Embryonic facial prominence (tissue), 1 donor: ENCODE measurements at regions not wholly inside any gene's neighbourhood (a gene's known extent, or its start where the extent isn't known, plus 50 kb on each side); places are given as distances from the start of the nearest gene placed in this dataset.

Experiments used
- DNase-seq: peaks from one replicate; pipeline ENCODE4 v3.0.0-alpha.2; 2016; ENCODE audit errors: extremely low spot score

DNA sequence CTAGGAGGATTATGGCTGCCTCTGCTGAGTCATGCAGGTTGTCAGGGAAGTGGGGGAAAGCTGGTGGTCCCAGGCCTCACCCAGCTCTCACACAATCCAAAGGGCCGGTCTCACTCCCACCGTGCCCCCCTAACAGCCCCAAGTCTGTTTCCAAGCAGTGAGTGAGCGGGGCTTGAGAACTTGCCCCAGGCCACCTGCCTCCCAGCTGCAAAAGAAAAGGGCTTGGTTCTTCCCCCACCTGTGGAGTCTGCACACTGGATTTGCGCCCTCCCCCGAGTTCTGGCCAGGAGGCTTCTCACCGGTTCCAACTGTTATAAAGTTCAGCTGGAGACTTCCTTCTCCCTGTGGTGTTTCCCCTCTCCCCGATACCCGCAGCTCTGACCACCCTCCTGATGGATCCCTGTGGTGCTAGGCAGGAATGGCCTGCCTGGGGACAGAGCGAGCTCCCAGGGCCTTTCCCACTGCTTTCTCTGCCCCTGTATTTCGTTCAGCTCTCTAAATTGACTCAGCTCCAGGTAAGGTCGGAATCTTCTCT lies 222.3 kb downstream of the BARHL2 start:
- DNase-seq: no peak

DNA sequence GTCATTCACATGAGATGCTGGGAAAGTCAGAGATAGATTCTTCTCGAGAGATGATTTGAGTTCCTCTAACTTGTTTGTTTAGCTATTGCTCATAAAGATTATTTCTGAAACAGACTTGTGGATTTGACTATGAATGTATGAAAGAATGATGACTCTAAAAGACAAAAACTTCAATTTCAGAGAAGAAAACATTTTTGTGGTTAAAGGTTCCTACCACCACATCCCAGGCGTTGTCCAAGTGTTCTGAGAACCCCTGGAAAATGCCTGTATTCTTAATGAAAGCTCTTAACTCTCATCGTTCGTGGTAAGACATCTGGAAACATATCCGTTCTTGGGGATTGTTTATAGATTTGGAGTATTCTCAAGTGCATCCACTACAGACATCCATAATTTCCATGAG lies 228.7 kb downstream of the BARHL2 start:
- no peak for DNase-seq

DNA sequence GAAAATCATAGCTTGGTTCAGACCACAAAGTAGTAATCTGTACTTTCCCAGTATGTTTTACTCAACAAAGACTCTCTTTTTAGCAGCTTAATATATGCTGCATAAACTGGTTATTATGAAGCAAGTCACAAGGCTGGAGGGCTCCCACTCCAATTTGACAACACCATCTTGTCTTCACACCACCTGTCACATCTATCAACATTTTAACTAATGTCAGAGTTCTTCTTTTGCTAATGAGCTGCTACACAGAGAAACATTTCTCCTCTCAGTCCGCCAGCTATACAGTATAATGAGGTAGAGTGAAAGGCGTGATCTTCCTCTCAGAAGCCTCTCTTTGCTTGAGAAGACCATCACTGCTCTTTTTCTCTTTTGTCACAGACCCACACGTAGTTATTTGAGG lies 230.1 kb downstream of the BARHL2 start:
- DNase-seq: no peak

GRCh38 chr1:90486134-90486824 lies 230.8 kb downstream of the BARHL2 start:
- no peak for DNase-seq

GRCh38 chr1:90480271-90480835 lies 236.7 kb downstream of the BARHL2 start:
- DNase-seq: no peak

- DNase-seq: no peak
Measured at GRCh38 chr1:90476994-90477393, 240.1 kb downstream of the BARHL2 start.

- no peak for DNase-seq
Measured at GRCh38 chr1:90476411-90476810, 240.7 kb downstream of the BARHL2 start.

- no peak for DNase-seq
Measured at GRCh38 chr1:90475631-90476030, 241.5 kb downstream of the BARHL2 start.

DNA sequence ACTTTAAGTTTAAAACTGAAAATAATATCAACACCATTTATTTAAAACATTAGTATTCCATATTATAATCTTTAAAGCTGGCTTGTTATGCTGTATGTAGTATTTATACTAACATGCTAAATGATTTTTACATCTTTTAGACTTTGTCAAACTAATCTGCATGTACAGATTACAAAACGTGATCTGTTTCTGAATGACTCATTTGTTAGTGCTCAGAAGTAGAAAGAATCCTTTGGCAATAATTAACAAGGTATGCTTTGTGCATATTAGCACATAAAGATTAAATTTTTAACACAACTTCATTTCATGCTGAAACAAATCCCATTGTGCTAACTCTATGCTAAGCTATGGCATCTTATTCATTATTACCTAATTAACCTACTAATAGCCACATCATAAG lies 242.4 kb downstream of the BARHL2 start:
- DNase-seq: no peak

GRCh38 chr1:90474158-90474557 lies 242.9 kb downstream of the BARHL2 start:
- DNase-seq: no peak

GRCh38 chr1:90472775-90473174 lies 244.3 kb downstream of the BARHL2 start:
- no peak for DNase-seq

DNA sequence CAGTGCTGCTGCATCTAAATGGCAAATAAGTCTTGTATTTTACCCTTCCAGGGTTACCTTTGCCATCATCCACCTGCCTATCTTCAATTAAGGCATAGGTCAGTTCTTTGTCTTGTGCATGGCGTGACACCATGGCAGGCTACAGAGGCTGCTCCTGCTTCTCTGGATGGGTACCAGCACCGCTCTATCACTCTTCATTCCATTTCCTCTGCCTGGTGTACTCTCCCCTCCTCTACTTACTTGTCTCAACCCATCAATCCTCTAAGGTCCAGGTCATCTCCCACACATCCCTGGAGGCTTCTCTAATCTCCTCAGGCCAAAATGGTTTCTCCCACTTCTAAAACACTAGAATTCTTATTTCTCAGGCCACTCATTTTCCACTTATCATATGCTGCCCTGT lies 257.5 kb downstream of the BARHL2 start:
- DNase-seq: no peak

DNA sequence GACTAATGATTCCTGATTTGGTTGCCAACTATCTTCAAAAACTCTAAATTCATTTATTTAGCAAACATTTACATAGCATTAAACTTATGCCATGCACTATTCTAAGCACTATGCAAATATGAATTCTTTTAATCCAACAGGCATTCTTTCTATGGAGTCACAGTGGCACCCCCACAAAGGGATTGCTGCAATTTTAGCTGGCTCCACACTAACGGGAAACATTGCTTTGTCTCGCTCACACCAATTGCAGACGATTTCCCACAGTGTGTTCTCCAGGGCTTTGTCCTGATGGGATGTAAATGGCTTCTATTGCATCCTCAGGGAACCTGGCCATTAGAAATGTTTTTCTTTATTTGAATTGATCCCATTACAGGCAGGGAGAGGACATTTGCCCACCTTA lies 259.1 kb downstream of the BARHL2 start:
- no peak for DNase-seq

- DNase-seq: no peak
Measured at GRCh38 chr1:90452491-90452890, 264.6 kb downstream of the BARHL2 start.

DNA sequence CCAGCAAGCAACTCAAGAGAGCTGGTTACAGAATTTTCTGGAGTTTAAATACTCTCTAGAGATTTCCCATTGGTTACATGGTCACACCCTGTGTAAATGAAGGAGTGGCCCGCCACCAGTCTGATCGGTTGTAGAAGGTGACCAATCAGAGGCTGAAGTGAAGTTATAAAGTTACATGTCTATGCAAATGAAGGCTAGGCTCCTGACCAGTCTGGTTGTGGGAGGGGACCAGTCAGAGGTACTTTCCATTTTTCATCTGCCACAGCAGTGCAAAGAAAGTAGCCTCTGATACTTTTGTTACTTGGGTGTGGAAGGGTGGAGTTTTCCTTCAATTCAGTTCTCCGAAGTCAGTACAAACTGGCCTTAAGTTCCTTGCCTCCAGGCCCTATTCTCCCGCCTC lies 273.7 kb downstream of the BARHL2 start:
- no peak for DNase-seq

- no peak for DNase-seq
Measured at GRCh38 chr1:90435351-90435750, 281.8 kb downstream of the BARHL2 start.

DNA sequence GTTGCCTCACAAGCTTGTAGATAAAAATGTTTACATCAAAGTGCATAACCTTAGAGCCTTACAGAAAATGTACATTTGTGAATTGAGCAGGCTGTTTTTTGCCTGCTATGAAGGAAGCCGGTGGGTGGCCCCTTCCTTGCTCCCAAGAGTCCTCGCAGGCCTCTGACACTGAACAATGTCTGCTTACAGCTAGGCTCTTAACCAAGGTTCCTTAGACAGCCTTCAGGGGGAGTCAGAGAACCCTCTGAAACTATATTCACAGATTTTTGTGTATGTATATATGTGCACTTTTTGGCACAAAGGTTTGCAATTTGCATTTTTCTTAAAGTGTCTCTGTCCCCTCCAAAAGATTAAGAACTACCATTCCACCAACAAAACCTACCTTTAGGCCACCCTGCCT lies 282.6 kb downstream of the BARHL2 start:
- DNase-seq: no peak

- DNase-seq: no peak
Measured at GRCh38 chr1:90417126-90417525, 300.0 kb downstream of the BARHL2 start.

GRCh38 chr1:90414201-90414600 lies 302.9 kb downstream of the BARHL2 start:
- DNase-seq: no peak

DNA sequence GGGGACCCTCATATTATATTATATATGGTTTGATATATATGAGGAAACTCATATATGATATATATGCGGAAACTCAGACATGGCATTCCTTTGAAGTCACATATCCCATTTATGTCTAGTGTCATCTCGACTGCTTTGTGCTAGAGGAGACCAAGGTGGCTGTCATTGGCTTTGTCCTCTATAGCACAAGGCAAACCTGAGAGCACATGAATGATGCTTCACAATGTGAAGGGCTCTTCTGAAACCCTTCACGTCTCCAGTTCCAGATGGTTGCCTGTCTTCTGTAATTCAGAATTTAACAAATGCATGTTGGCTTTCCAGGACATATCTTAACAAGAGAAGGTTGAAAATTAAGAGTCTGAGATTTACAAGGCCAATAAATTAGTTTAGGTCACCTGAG lies 303.6 kb downstream of the BARHL2 start:
- DNase-seq: no peak

GRCh38 chr1:90412563-90412962 lies 304.5 kb downstream of the BARHL2 start:
- DNase-seq: no peak

GRCh38 chr1:90411185-90411584 lies 305.9 kb downstream of the BARHL2 start:
- no peak for DNase-seq

DNA sequence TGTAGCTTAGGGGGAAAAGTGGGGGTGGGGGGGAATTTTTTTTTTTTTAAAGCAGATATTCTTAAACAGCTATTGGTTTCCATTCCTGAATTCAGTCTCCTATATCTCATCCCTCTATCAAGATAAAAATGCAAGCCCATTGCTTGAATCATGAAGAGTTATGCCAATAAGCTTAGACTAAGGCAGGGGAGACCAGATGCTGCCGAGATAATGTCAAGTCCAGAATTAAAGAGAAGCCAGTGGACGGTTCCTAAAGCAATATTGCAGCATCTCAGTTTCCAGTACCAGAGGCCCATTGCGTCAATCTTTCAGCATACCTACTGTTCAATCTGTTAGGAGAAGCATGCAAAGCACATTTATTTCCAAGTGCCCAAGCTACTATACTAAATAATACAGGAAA lies 309.4 kb downstream of the BARHL2 start:
- DNase-seq: no peak

GRCh38 chr1:90405726-90406125 lies 311.4 kb downstream of the BARHL2 start:
- DNase-seq: no peak
